H1 (cell line): ENCODE measurements at regions not wholly inside any gene's neighbourhood (a gene's known extent, or its start where the extent isn't known, plus 50 kb on each side); places are given as distances from the start of the nearest gene placed in this dataset.

Source experiments
- CTCF ChIA-PET: fragments of 300-600 bp; sonication (Branson Sonifier 250); formaldehyde crosslinking; loops from one replicate; lab custom pipeline; 2021; ENCODE audit not compliant: partially characterized antibody; lab: Charles Lee
- POLR2A ChIA-PET: fragments of 300-600 bp; sonication (Branson Sonifier 250); formaldehyde crosslinking; loops from one replicate; lab custom pipeline; 2021; ENCODE audit warnings: inconsistent platforms; ENCODE audit not compliant: partially characterized antibody; lab: Charles Lee
- DNase-seq, 2 experiments: peaks; one replicate each; pipeline versions ENCODE4 v3.0.0 to v3.0.0-alpha.2; 2010 to 2022; ENCODE audit warnings: low spot score in 2 of 2, low read depth in 1 of 2, mixed read lengths in 1 of 2
- FAIRE-seq: peaks from 2 replicates; lab custom pipeline; 2011; peaks lifted over from hg19 to GRCh38; lab: Jason Lieb, UNC
- H2AFZ ChIP-seq: 2 replicates; pipeline ENCODE4 v1.8.1; 2012; ENCODE audit warnings: low read length, inconsistent platforms
- H2AK5ac ChIP-seq: 2 replicates; pipeline ENCODE4 v1.6.1; 2013; ENCODE audit warnings: low read depth, low read length
- H2BK120ac ChIP-seq: replicated peaks from 2 replicates; pipeline ENCODE3; 2013; ENCODE audit warnings: low read depth, low read length, inconsistent platforms
- H2BK12ac ChIP-seq: 2 replicates; pipeline ENCODE4 v1.6.1; 2013; ENCODE audit warnings: low read depth, low read length
- H2BK15ac ChIP-seq: 2 replicates; pipeline ENCODE4 v1.6.1; 2013; ENCODE audit warnings: low read length
- H2BK20ac ChIP-seq: 2 replicates; pipeline ENCODE4 v1.6.1; 2013; ENCODE audit warnings: low read length
- H2BK5ac ChIP-seq: 2 replicates; pipeline ENCODE4 v1.6.1; 2013; ENCODE audit warnings: low read depth, low read length
- H3K14ac ChIP-seq: 2 replicates; pipeline ENCODE4 v1.6.1; 2013; ENCODE audit warnings: inconsistent platforms; ENCODE audit not compliant: insufficient read length
- H3K18ac ChIP-seq: 2 replicates; pipeline ENCODE4 v1.6.1; 2013; ENCODE audit warnings: low read length; ENCODE audit errors: extremely low read depth
- H3K23ac ChIP-seq: 2 replicates; pipeline ENCODE4 v1.6.1; 2013; ENCODE audit warnings: inconsistent platforms; ENCODE audit not compliant: insufficient read length
- H3K23me2 ChIP-seq: 2 replicates; pipeline ENCODE4 v1.6.1; 2013; ENCODE audit warnings: low read depth, low read length
- H3K27ac ChIP-seq: 2 replicates; pipeline ENCODE4 v1.6.1; 2011; ENCODE audit warnings: low read depth, low read length, inconsistent platforms
- H3K27me3 ChIP-seq, 4 experiments: replicated peaks in 1 of 4; 1 replicate in 1 of 4; 2 replicates in 3 of 4; pipeline versions ENCODE4 v1.6.1 to v1.8.1; 2011 to 2013; ENCODE audit warnings: low read length in 3 of 4, mild to moderate bottlenecking in 3 of 4, inconsistent platforms in 2 of 4, mixed read lengths in 2 of 4, moderate library complexity in 1 of 4; ENCODE audit not compliant: control insufficient read depth in 3 of 4, insufficient read depth in 3 of 4; ENCODE audit errors: extremely low read depth in 1 of 4
- H3K36me3 ChIP-seq, 4 experiments: 2 replicates each; pipeline versions ENCODE4 v1.6.1 to v1.8.1; 2011 to 2013; ENCODE audit warnings: mild to moderate bottlenecking in 4 of 4, low read length in 3 of 4, moderate library complexity in 2 of 4, control low read depth in 1 of 4, inconsistent platforms in 1 of 4; ENCODE audit not compliant: insufficient read depth in 4 of 4, control insufficient read depth in 2 of 4
- H3K4ac ChIP-seq: replicated peaks from 2 replicates; pipeline ENCODE3; 2013; ENCODE audit warnings: low read length, low read depth, mixed read lengths, inconsistent platforms; ENCODE audit not compliant: insufficient read length
- H3K4me1 ChIP-seq, 4 experiments: replicated peaks in 1 of 4; 1 replicate in 1 of 4; 2 replicates in 3 of 4; pipeline versions ENCODE4 v1.6.1 to v1.8.1; 2011 to 2013; ENCODE audit warnings: low read length in 3 of 4, inconsistent platforms in 2 of 4, mixed read lengths in 1 of 4; ENCODE audit not compliant: insufficient read depth in 4 of 4, control insufficient read depth in 3 of 4
- H3K4me2 ChIP-seq, 2 experiments: 2 replicates each; pipeline versions ENCODE4 v1.6.1 to v1.8.1; 2011 to 2013; ENCODE audit warnings: low read depth in 2 of 2, low read length in 2 of 2, control low read depth in 1 of 2, inconsistent platforms in 1 of 2, mild to moderate bottlenecking in 1 of 2; ENCODE audit not compliant: insufficient read depth in 1 of 2
- H3K4me3 ChIP-seq, 4 experiments: fragments of 200-600, 300-600 bp in 1 of 4; sonication (generic), shearing (Covaris generic), sonication (Bioruptor Twin) in 1 of 4; 2 replicates each; pipeline versions ENCODE4 v1.5.1 to v1.8.1; 2011 to 2016; ENCODE audit warnings: low read length in 4 of 4, low read depth in 3 of 4, control low read depth in 2 of 4, inconsistent platforms in 2 of 4, mild to moderate bottlenecking in 2 of 4, mixed read lengths in 1 of 4, moderate library complexity in 1 of 4; ENCODE audit not compliant: insufficient read depth in 2 of 4; ENCODE audit errors: extremely low read depth in 1 of 4
- H3K56ac ChIP-seq: replicated peaks from 2 replicates; pipeline ENCODE3; 2013; ENCODE audit warnings: low read depth, mild to moderate bottlenecking, mixed read lengths, low read length, inconsistent platforms; ENCODE audit not compliant: insufficient read length
- H3K79me1 ChIP-seq: 2 replicates; pipeline ENCODE4 v1.6.1; 2013; ENCODE audit warnings: low read depth, low read length, control low read depth
- H3K79me2 ChIP-seq, 2 experiments: 2 replicates each; pipeline versions ENCODE4 v1.6.1 to v1.8.1; 2012 to 2013; ENCODE audit warnings: low read length in 2 of 2, mild to moderate bottlenecking in 2 of 2, inconsistent platforms in 1 of 2; ENCODE audit not compliant: insufficient read depth in 2 of 2, control insufficient read depth in 1 of 2
- H3K9ac ChIP-seq, 4 experiments: replicated peaks in 1 of 4; 1 replicate in 1 of 4; 2 replicates in 3 of 4; pipeline versions ENCODE4 v1.6.1 to v1.8.1; 2011 to 2013; ENCODE audit warnings: low read depth in 3 of 4, low read length in 3 of 4, control low read depth in 2 of 4, mild to moderate bottlenecking in 2 of 4, moderate library complexity in 2 of 4, inconsistent platforms in 1 of 4; ENCODE audit errors: extremely low read depth in 1 of 4
- H3K9me3 ChIP-seq, 2 experiments: 2 replicates each; pipeline versions ENCODE4 v1.6.1 to v1.8.1; 2012 to 2013; ENCODE audit warnings: mild to moderate bottlenecking in 2 of 2, moderate library complexity in 2 of 2, control low read depth in 1 of 2, inconsistent platforms in 1 of 2, low read depth in 1 of 2, low read length in 1 of 2, mixed read lengths in 1 of 2; ENCODE audit not compliant: insufficient read depth in 2 of 2
- H4K20me1 ChIP-seq, 2 experiments: replicated peaks in 1 of 2; 2 replicates each; pipeline versions ENCODE3 to v1.8.1; 2011 to 2013; ENCODE audit warnings: inconsistent platforms in 2 of 2, low read length in 2 of 2, mild to moderate bottlenecking in 1 of 2; ENCODE audit not compliant: insufficient read depth in 2 of 2, control insufficient read depth in 1 of 2
- H4K5ac ChIP-seq: 2 replicates; pipeline ENCODE4 v1.6.1; 2013; ENCODE audit warnings: low read length, low read depth, mixed read lengths, inconsistent platforms; ENCODE audit not compliant: insufficient read length
- H4K8ac ChIP-seq: 2 replicates; pipeline ENCODE4 v1.8.0; 2013; ENCODE audit warnings: mild to moderate bottlenecking, moderate library complexity, low read length, inconsistent platforms; ENCODE audit not compliant: insufficient read depth; ENCODE audit errors: extremely low read depth
- H4K91ac ChIP-seq: replicated peaks from 2 replicates; pipeline ENCODE3; 2013; ENCODE audit warnings: low read length, mixed read lengths, inconsistent platforms; ENCODE audit not compliant: insufficient read length
- BCL11A ChIP-seq, 2 experiments: IDR thresholded peaks; one replicate each; pipeline ENCODE4 v1.6.1; 2011; ENCODE audit warnings: low read depth in 2 of 2, low read length in 2 of 2, mild to moderate bottlenecking in 2 of 2
- BRCA1 ChIP-seq: IDR thresholded peaks from 2 replicates; pipeline ENCODE4 v1.6.1; 2012; ENCODE audit warnings: low read depth, low read length, improper control_type of control experiment
- CBX8 ChIP-seq: fragments of 300-800, 300-1000 bp; sonication (generic); IDR thresholded peaks from 2 replicates; pipeline ENCODE4 v1.7.1; 2016; ENCODE audit warnings: low read depth, low read length, borderline replicate concordance
- EGR1 ChIP-seq: IDR thresholded peaks from 2 replicates; pipeline ENCODE4 v1.6.1; 2011; ENCODE audit warnings: low read depth, low read length, borderline replicate concordance
- GABPA ChIP-seq: IDR thresholded peaks from 2 replicates; pipeline ENCODE4 v1.6.1; 2011; ENCODE audit warnings: mild to moderate bottlenecking, low read length, moderate library complexity, borderline replicate concordance; ENCODE audit not compliant: insufficient read depth
- KDM1A ChIP-seq: fragments of 200-600, 300-600 bp; sonication (generic); IDR thresholded peaks from 2 replicates; pipeline ENCODE4 v1.7.1; 2016; ENCODE audit warnings: mild to moderate bottlenecking, low read length, borderline replicate concordance
- NRF1 ChIP-seq: IDR thresholded peaks from 2 replicates; pipeline ENCODE4 v1.6.1; 2011; ENCODE audit warnings: mild to moderate bottlenecking, low read depth, low read length, improper control_type of control experiment
- POLR2AphosphoS5 ChIP-seq: IDR thresholded peaks from 2 replicates; pipeline ENCODE4 v1.6.1; 2011; ENCODE audit warnings: low read depth, low read length
- SIRT6 ChIP-seq: IDR thresholded peaks from one replicate; pipeline ENCODE4 v1.7.1; 2012; ENCODE audit warnings: low read length, inconsistent platforms
- SP2 ChIP-seq: IDR thresholded peaks from 2 replicates; pipeline ENCODE4 v1.6.1; 2012; ENCODE audit warnings: mild to moderate bottlenecking, low read length, inconsistent platforms
- TEAD4 ChIP-seq: IDR thresholded peaks from 2 replicates; pipeline ENCODE4 v1.6.1; 2012; ENCODE audit warnings: low read depth, low read length, inconsistent platforms, mixed read lengths
- WGBS, 2 experiments: shearing (Covaris generic) in 1 of 2; methylation state at CpG; one replicate each; pipeline versions ENCODE4 v1.1.6 to v1.1.7; 2013 to 2015; ENCODE audit warnings: low lambda C conversion rate in 2 of 2, mixed read lengths in 2 of 2, inconsistent platforms in 1 of 2, low coverage in 1 of 2, missing lambda C conversion rate in 1 of 2; ENCODE audit not compliant: insufficient replicate concordance in 2 of 2, insufficient coverage in 1 of 2, insufficient read length in 1 of 2; ENCODE audit errors: extremely low coverage in 1 of 2, missing lambda C conversion rate in 1 of 2; 5-methylcytosine and 5-hydroxymethylcytosine counted together
- TF ChIP-seq, protein P1 (sequence below): IDR thresholded peaks from 2 replicates; pipeline ENCODE4 v1.6.1; 2011; ENCODE audit warnings: low read depth, mild to moderate bottlenecking, low read length; ENCODE audit not compliant: insufficient read depth

DNA sequence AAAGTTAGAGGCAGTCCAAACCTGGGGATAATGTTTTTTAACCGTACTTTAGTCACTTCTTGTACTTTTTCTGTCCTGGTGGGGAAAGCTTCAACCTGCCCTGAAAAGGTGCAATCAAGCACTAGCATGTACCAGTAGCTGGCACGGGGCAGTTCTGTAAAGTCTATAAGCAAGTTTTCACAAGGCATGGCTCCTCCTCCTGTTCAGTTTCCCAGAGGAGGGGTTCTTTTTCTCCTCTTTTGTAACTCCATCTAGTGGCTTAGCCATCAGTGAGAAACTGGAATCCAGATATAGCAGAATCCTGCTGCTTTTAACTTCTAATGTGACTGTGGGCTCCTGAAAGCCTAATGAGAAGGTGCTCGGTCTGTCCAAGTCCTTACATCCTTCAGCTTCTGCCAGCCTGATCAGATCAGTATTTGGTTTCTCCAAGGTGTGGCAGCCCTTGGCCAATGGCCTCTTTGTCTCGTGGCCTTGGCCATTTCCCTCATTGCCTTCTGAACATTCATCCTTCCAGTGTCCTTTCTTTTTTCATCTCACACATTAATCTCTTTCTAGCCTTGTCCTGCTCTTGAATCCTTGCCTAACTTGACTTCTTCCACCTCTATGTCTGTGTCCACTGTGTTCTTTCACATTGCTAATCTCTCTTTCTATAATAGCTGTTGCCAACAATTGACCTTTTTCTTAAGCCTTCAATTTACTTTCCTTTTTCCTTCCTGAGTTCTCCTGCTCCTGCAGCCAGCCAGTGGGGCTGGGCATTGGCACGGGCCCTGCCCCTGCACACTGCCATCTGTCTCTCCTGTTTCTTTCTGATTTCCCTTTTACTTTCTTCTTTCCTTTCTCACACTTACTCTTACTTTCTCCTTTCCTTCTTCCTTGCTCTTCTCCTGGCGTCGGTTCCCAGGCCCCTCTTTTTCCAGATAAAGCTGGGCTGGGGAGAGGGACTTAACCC, 222.0 kb upstream of the SYNCRIP start:
- Histone ChIP-seq H2BK120ac (no peak overlapping the region), H3K79me1 (no peaks in the 10 kb centered on the region), H2BK20ac (no peak overlapping the region), H3K18ac (no peak overlapping the region), H4K8ac (no peak overlapping the region), H4K5ac (no peak overlapping the region), H3K9ac (no peak overlapping the region), H3K27ac (no peak overlapping the region), H3K4ac (no peak overlapping the region), H4K91ac (no peak overlapping the region), H2BK5ac (no peak overlapping the region), H3K4me3 (no peak overlapping the region), H3K36me3 (no peaks in the 10 kb centered on the region), H2AK5ac (no peak overlapping the region), H3K9me3 (0 out of 4 replicates have a peak, but pooled peaks cover 0 to 2% of the 10 kb centered on the region in 2 experiments), H2BK15ac (0 out of 2 replicates have a peak overlapping the region, but pooled peaks have one; percentile 16), H2BK12ac (no peak overlapping the region), H3K27me3 (no peaks in the 10 kb centered on the region), H3K23ac (no peak overlapping the region), H3K79me2 (no peaks in the 10 kb centered on the region), H3K14ac (no peak overlapping the region), H3K4me1 (peaks cover 0 to 10% (median under 1%) of the 10 kb centered on the region in 4 experiments; a peak in 5 of 7 replicates), H3K56ac (no peak overlapping the region), H3K23me2 (no peaks in the 10 kb centered on the region), H4K20me1 (no peaks in the 10 kb centered on the region), H3K4me2 (no peak overlapping the region), H2AFZ (no peak overlapping the region; the same call in 1 of the 2 replicates)
- FAIRE-seq: no peak
- no peak for DNase-seq
- WGBS, 2 experiments: 72% methylated on average over 7 of the region's 7 CpGs; no CpG with 5 or more reads in 1 of the 2 experiments
- ChIA-PET CTCF (interaction anchor here (0.7 to 1.0 kb wide), 3 partner anchors 33 to 328 kb away, joined by 3 read pairs; no protein-coding TSS in a partner anchor), POLR2A (interaction anchor here (1.1 kb wide), 1 partner anchor 186 kb away, joined by 3 read pairs; no protein-coding TSS in a partner anchor)
- TF ChIP-seq SIRT6 (no peak), GABPA (no peak), KDM1A (no peak), EGR1 (no peak), SP2 (no peak), BRCA1 (no peak), CBX8 (no peak), TEAD4 (no peak), NRF1 (no peak), BCL11A (IDR thresholded peaks at IDR 0.05; ENCODE audit: low read depth in 2 of 2, low read length in 2 of 2) (no peak), POLR2AphosphoS5 (no peak)
- TF ChIP-seq, protein P1, sequence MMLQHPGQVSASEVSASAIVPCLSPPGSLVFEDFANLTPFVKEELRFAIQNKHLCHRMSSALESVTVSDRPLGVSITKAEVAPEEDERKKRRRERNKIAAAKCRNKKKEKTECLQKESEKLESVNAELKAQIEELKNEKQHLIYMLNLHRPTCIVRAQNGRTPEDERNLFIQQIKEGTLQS: no peak
